ENCODE measurements at regions not wholly inside any gene's neighbourhood (a gene's known extent, or its start where the extent isn't known, plus 50 kb on each side); places are given as distances from the start of the nearest gene placed in this dataset.

GRCh38 chr21:27799861-27800260 lies 833.0 kb upstream of the ADAMTS5 start:
- H3K9me3 ChIP-seq (ENCODE audit: control insufficient read depth, low read length): no peaks in the 10 kb centered on the region
- H3K4me1 ChIP-seq (ENCODE audit: control insufficient read depth, insufficient read depth, low read length): no peaks in the 10 kb centered on the region
- Mint-ChIP-seq H3K27ac (no peak overlapping the region), H3K36me3 (ENCODE audit: low read depth) (no peaks in the 10 kb centered on the region), H3K9me3 (no peaks in the 10 kb centered on the region), H3K4me3 (no peak overlapping the region), H3K27me3 (ENCODE audit: insufficient read depth) (no peaks in the 10 kb centered on the region), H3K4me1 (no peaks in the 10 kb centered on the region)
- no peaks in the 10 kb centered on the region for H3K36me3 ChIP-seq (ENCODE audit: control insufficient read depth, insufficient read depth, low read length)
- no peaks in the 10 kb centered on the region for H3K27me3 ChIP-seq (ENCODE audit: control insufficient read depth, insufficient read depth, low read length, poor library complexity, severe bottlenecking)
- no peak for DNase-seq
- WGBS, 2 experiments (ENCODE audit: insufficient coverage in 1 of 2, insufficient read length in 1 of 2): 90 to 96% methylated on average over 4 to 8 of the region's 8 CpGs
- TF ChIP-seq, protein P1, sequence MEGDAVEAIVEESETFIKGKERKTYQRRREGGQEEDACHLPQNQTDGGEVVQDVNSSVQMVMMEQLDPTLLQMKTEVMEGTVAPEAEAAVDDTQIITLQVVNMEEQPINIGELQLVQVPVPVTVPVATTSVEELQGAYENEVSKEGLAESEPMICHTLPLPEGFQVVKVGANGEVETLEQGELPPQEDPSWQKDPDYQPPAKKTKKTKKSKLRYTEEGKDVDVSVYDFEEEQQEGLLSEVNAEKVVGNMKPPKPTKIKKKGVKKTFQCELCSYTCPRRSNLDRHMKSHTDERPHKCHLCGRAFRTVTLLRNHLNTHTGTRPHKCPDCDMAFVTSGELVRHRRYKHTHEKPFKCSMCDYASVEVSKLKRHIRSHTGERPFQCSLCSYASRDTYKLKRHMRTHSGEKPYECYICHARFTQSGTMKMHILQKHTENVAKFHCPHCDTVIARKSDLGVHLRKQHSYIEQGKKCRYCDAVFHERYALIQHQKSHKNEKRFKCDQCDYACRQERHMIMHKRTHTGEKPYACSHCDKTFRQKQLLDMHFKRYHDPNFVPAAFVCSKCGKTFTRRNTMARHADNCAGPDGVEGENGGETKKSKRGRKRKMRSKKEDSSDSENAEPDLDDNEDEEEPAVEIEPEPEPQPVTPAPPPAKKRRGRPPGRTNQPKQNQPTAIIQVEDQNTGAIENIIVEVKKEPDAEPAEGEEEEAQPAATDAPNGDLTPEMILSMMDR (conservative IDR thresholded peaks at IDR 0.05): no peak
- no peak overlapping the region for H3K4me3 ChIP-seq (ENCODE audit: low read length)
- no peak overlapping the region for H3K27ac ChIP-seq (ENCODE audit: low read depth, low read length)
- H3K9ac ChIP-seq (ENCODE audit: extremely low read depth, low read length, poor library complexity, severe bottlenecking): no peak overlapping the region

GRCh38 chr21:27796106-27796505 lies 829.2 kb upstream of the ADAMTS5 start:
- Mint-ChIP-seq H3K27me3 (ENCODE audit: insufficient read depth) (no peaks in the 10 kb centered on the region), H3K4me1 (peaks cover 6% of the 10 kb centered on the region), H3K36me3 (ENCODE audit: low read depth) (no peaks in the 10 kb centered on the region), H3K27ac (no peak overlapping the region), H3K9me3 (no peaks in the 10 kb centered on the region), H3K4me3 (no peak overlapping the region)
- WGBS, 2 experiments (ENCODE audit: insufficient coverage in 1 of 2, insufficient read length in 1 of 2): 34 to 40% methylated on average over 2 of the region's 2 CpGs
- no peak for DNase-seq
- TF ChIP-seq, protein P1 (conservative IDR thresholded peaks at IDR 0.05): no peak
- Histone ChIP-seq H3K36me3 (ENCODE audit: control insufficient read depth, insufficient read depth, low read length) (no peaks in the 10 kb centered on the region), H3K9ac (ENCODE audit: extremely low read depth, low read length, poor library complexity, severe bottlenecking) (no peak overlapping the region), H3K4me1 (ENCODE audit: control insufficient read depth, insufficient read depth, low read length) (no peaks in the 10 kb centered on the region), H3K9me3 (ENCODE audit: control insufficient read depth, low read length) (no peaks in the 10 kb centered on the region), H3K4me3 (ENCODE audit: low read length) (no peak overlapping the region), H3K27me3 (ENCODE audit: control insufficient read depth, insufficient read depth, low read length, poor library complexity, severe bottlenecking) (no peaks in the 10 kb centered on the region), H3K27ac (ENCODE audit: low read depth, low read length) (no peak overlapping the region)

DNA sequence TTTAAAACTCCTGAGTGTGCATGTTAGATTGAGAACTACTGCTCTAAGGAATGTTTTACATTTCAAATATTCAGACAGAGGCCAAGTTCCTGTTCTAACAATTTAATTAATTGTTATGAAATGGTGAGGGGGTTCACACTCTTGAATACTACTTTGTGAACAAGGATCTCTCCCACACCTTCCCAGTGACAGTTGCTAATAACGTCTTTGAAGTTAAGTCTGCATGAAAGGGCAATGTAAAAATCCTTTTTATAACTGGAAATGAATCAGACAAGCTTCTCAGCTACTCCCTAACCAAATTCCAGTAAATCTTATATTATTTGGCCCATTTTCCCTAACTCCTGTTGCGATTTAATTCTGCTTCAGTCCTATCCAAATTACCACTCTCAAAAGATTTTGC lies 828.5 kb upstream of the ADAMTS5 start:
- Mint-ChIP-seq H3K27ac (no peak overlapping the region), H3K4me3 (no peak overlapping the region), H3K9me3 (no peaks in the 10 kb centered on the region), H3K27me3 (ENCODE audit: insufficient read depth) (no peaks in the 10 kb centered on the region), H3K36me3 (ENCODE audit: low read depth) (no peaks in the 10 kb centered on the region), H3K4me1 (peaks cover 6% of the 10 kb centered on the region)
- Histone ChIP-seq H3K4me1 (ENCODE audit: control insufficient read depth, insufficient read depth, low read length) (no peaks in the 10 kb centered on the region), H3K4me3 (ENCODE audit: low read length) (no peak overlapping the region), H3K9ac (ENCODE audit: extremely low read depth, low read length, poor library complexity, severe bottlenecking) (no peak overlapping the region), H3K27ac (ENCODE audit: low read depth, low read length) (no peak overlapping the region), H3K36me3 (ENCODE audit: control insufficient read depth, insufficient read depth, low read length) (no peaks in the 10 kb centered on the region), H3K27me3 (ENCODE audit: control insufficient read depth, insufficient read depth, low read length, poor library complexity, severe bottlenecking) (no peaks in the 10 kb centered on the region), H3K9me3 (ENCODE audit: control insufficient read depth, low read length) (no peaks in the 10 kb centered on the region)
- DNase-seq: no peak
- 70 to 74% methylated on average over 2 of the region's 2 CpGs for WGBS, 2 experiments (ENCODE audit: insufficient coverage in 1 of 2, insufficient read length in 1 of 2)
- TF ChIP-seq, protein P1 (conservative IDR thresholded peaks at IDR 0.05): no peak

Data from endodermal cell (in vitro differentiated cells).